ENCODE measurements at regions not wholly inside any gene's neighbourhood (a gene's known extent, or its start where the extent isn't known, plus 50 kb on each side); places are given as distances from the start of the nearest gene placed in this dataset.

DNA sequence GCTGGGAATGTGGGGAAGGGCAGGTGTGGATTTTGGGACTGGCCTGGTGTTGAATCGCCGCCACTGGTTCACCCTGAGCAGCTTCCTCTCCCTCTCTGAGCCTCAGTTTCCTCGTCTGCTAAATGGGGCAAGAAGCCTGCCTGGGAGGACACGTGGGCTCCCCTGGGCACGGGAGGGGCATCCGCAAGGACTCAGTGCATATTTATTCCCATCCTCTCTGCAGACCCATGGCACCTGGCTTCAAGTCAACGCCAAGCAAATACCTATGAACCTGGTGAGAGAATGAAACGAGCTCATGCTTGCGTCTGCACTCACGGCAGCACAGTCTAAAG is 234.4 kb downstream of the PTPRU start:
- Mint-ChIP-seq H3K36me3 (ENCODE audit: low read depth) (no peaks in the 10 kb centered on the region), H3K27me3 (ENCODE audit: insufficient read depth) (peaks cover 11% of the 10 kb centered on the region; the same call in 1 of the 2 replicates), H3K4me3 (no peak overlapping the region)

DNA sequence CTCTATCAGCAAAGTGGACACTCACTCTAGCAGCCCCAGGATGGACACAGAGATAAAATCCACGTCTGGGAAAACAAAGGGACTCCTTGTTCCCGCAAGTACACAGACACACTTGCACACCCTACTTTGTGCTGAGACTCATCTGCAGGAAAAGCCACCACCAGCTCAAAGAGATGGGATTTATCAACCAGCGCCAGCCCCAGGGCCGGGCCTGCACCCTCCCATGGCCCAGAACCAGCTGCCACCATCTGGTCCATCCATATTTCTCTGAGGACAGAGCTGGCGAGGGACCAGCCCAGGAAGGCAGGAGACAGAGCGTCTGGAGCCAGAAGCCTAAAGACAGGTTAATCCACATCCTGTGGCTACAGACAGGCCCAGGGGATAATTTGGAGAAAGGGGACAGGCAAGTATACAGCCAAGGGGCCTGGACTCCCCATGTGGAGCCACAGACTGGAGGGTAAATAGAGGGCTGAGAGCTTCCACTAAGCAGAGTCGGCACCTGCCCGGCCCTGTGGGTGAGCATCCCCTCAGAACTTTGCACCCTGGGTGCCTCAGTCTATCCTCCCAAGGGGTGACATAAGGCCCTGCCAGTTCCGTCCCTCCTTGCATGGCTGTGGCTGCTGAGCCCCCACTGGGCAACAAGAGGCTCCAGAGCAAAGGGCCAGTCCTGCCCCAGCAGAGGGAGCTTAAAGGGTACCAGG is 233.9 kb downstream of the PTPRU start:
- H3K4me3 Mint-ChIP-seq, result no peak overlapping the region
- H3K9me3 Mint-ChIP-seq, result peaks cover 23% of the 10 kb centered on the region
- TF ChIP-seq, protein P1, sequence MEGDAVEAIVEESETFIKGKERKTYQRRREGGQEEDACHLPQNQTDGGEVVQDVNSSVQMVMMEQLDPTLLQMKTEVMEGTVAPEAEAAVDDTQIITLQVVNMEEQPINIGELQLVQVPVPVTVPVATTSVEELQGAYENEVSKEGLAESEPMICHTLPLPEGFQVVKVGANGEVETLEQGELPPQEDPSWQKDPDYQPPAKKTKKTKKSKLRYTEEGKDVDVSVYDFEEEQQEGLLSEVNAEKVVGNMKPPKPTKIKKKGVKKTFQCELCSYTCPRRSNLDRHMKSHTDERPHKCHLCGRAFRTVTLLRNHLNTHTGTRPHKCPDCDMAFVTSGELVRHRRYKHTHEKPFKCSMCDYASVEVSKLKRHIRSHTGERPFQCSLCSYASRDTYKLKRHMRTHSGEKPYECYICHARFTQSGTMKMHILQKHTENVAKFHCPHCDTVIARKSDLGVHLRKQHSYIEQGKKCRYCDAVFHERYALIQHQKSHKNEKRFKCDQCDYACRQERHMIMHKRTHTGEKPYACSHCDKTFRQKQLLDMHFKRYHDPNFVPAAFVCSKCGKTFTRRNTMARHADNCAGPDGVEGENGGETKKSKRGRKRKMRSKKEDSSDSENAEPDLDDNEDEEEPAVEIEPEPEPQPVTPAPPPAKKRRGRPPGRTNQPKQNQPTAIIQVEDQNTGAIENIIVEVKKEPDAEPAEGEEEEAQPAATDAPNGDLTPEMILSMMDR (IDR thresholded peaks at IDR 0.05), result no peak
- no peaks in the 10 kb centered on the region for H3K36me3 Mint-ChIP-seq (ENCODE audit: low read depth)
- DNase-seq, result no peak
- no peaks in the 10 kb centered on the region for H3K4me1 Mint-ChIP-seq (ENCODE audit: low read depth)
- peaks cover 11% of the 10 kb centered on the region; the same call in 1 of the 2 replicates for H3K27me3 Mint-ChIP-seq (ENCODE audit: insufficient read depth)
- no peak overlapping the region for H3K27ac Mint-ChIP-seq

More for the DNA sequence above, 234.4 kb downstream of the PTPRU start:
- no peak overlapping the region for H3K27ac Mint-ChIP-seq
- peaks cover 22% of the 10 kb centered on the region for H3K9me3 Mint-ChIP-seq
- TF ChIP-seq, protein P1 (IDR thresholded peaks at IDR 0.05), result no peak
- no peak for DNase-seq
- no peaks in the 10 kb centered on the region for H3K4me1 Mint-ChIP-seq (ENCODE audit: low read depth)

DNA sequence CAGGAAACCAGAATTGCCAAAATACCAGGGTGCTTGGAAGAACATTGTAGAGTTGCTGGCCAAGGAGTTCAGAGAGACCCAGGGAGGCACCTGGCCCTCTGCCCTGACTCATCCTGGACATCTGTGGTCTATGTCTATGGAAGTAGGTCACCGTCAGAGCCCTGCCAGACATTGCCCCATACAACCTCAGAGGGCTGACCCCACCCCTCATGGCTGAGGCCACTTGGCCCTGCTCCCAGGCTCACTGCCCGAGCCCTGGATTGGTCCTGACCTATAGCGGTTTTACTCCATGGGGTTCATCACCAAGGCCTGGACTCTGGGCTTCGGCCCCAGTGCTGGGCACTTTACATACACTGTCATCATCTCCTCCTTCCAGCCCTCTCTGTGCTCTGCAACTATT is 233.1 kb downstream of the PTPRU start:
- H3K4me3 Mint-ChIP-seq, result no peak overlapping the region
- H3K27ac Mint-ChIP-seq, result no peak overlapping the region
- peaks cover 27% of the 10 kb centered on the region for H3K9me3 Mint-ChIP-seq
- H3K27me3 Mint-ChIP-seq (ENCODE audit: insufficient read depth), result peaks cover 8% of the 10 kb centered on the region; the same call in 1 of the 2 replicates
- no peak for DNase-seq
- H3K4me1 Mint-ChIP-seq (ENCODE audit: low read depth), result no peaks in the 10 kb centered on the region
- no peaks in the 10 kb centered on the region for H3K36me3 Mint-ChIP-seq (ENCODE audit: low read depth)
- TF ChIP-seq, protein P1 (IDR thresholded peaks at IDR 0.05), result no peak

DNA sequence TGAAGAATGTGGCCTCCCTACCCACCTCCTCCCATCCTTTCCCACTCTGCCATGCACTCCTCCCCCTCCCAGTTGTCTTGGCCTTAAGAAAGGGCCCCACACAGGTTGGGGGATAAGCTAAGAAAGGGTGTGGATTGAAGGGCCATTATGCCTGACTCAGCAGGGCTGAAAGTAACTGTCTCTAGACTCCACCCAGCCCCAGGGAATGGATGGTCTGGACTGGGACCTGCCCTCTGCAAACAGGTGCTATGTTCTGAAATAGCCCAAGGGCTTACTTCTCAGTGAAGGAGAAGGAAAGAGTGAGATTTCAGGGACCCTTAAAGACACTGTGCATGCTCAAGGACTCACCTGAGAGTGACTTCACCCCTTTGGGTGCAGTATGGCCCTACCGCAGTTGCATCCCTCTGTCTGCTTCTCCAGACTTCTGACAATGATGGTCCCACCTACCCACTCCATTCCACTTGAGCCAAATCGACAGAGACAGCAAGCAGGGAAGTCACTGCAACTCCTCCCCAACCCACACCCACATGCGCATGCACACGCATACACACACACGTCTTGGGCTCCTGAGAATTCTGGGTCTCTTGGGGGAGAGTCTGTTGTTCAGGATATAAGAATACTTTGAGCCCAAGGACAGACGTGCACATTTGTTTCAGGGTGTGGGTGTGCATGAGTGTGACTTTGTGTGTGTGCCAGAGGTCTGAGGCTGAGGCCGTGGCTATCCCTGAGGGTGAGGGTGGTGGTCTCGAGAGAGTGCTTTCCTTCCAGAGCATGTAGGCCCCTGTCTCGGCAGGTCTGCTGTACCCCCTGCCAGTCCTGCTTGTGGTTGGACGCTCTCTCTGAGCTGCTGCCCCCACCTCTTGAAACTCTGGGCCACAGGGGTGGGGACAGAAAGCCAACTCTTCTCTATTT is 231.9 kb downstream of the PTPRU start:
- TF ChIP-seq, protein P1 (IDR thresholded peaks at IDR 0.05), result no peak
- Mint-ChIP-seq H3K27me3 (ENCODE audit: insufficient read depth) (peaks cover 5% of the 10 kb centered on the region; the same call in 1 of the 2 replicates), H3K9me3 (peaks cover 35% of the 10 kb centered on the region)

DNA sequence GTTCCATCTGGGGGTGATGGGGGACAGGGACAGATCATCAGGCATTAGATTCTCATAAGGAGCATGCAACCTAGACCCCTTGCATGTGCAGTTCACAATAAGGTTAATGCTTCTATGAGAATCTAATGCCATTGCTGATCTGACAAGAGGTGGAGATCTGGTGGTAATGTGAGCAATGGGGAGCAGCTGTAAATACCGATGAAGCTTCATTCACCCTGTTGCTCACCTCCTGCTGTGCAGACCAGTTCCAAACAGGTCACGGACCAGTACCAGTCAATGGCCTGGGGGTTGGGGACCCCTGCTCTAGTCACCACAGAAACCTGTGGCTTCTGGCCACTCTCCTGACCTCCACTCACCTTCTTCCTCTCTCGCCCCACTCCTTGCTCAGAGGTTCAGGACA is 229.9 kb downstream of the PTPRU start:
- Mint-ChIP-seq H3K9me3 (peaks cover 35% of the 10 kb centered on the region), H3K36me3 (ENCODE audit: low read depth) (no peaks in the 10 kb centered on the region), H3K4me3 (no peak overlapping the region), H3K27me3 (ENCODE audit: insufficient read depth) (peaks cover 5% of the 10 kb centered on the region; the same call in 1 of the 2 replicates), H3K27ac (no peak overlapping the region), H3K4me1 (ENCODE audit: low read depth) (no peaks in the 10 kb centered on the region)
- TF ChIP-seq, protein P1 (IDR thresholded peaks at IDR 0.05), result no peak
- no peak for DNase-seq

More for the DNA sequence above, 231.9 kb downstream of the PTPRU start:
- Mint-ChIP-seq H3K4me1 (ENCODE audit: low read depth) (no peaks in the 10 kb centered on the region), H3K27ac (no peak overlapping the region), H3K4me3 (no peak overlapping the region), H3K36me3 (ENCODE audit: low read depth) (no peaks in the 10 kb centered on the region)
- DNase-seq, result no peak

Measured in HFFc6 (cell line).